ENCODE measurements at regions not wholly inside any gene's neighbourhood (a gene's known extent, or its start where the extent isn't known, plus 50 kb on each side); places are given as distances from the start of the nearest gene placed in this dataset.

GRCh38 chr21:24110846-24111245, 1496.4 kb downstream of the MRPL39 start:
- no peak for DNase-seq (ENCODE audit: low read depth)
- H3K4me3 ChIP-seq (ENCODE audit: low read length), result no peak overlapping the region
- TF ChIP-seq CTCF (conservative IDR thresholded peaks at IDR 0.05; ENCODE audit: low read depth, low read length), result no peak

- TF ChIP-seq CTCF (conservative IDR thresholded peaks at IDR 0.05; ENCODE audit: low read depth, low read length), result no peak
- no peak overlapping the region for H3K4me3 ChIP-seq (ENCODE audit: low read length)
- no peak for DNase-seq (ENCODE audit: low read depth)
Measured at GRCh38 chr21:24097181-24097580, 1510.1 kb downstream of the MRPL39 start.

- no peak overlapping the region for H3K4me3 ChIP-seq (ENCODE audit: low read length)
- DNase-seq (ENCODE audit: low read depth), result no peak
- TF ChIP-seq CTCF (conservative IDR thresholded peaks at IDR 0.05; ENCODE audit: low read depth, low read length), result no peak
Measured at GRCh38 chr21:24096651-24097050, 1510.6 kb downstream of the MRPL39 start.

GRCh38 chr21:24093032-24093431, 1514.2 kb downstream of the MRPL39 start:
- H3K4me3 ChIP-seq (ENCODE audit: low read length), result no peak overlapping the region
- no peak for DNase-seq (ENCODE audit: low read depth)
- TF ChIP-seq CTCF (conservative IDR thresholded peaks at IDR 0.05; ENCODE audit: low read depth, low read length), result no peak

GRCh38 chr21:24076179-24076578, 1531.1 kb downstream of the MRPL39 start:
- TF ChIP-seq CTCF (conservative IDR thresholded peaks at IDR 0.05; ENCODE audit: low read depth, low read length), result peak; percentile 14
- no peak overlapping the region for H3K4me3 ChIP-seq (ENCODE audit: low read length)
- peak; percentile 4 for DNase-seq (ENCODE audit: low read depth)

- no peak for TF ChIP-seq CTCF (conservative IDR thresholded peaks at IDR 0.05; ENCODE audit: low read depth, low read length)
- no peak for DNase-seq (ENCODE audit: low read depth)
Measured at GRCh38 chr21:24055696-24056095, 1551.6 kb downstream of the MRPL39 start.

GRCh38 chr21:24050231-24050630, 1557.0 kb downstream of the MRPL39 start:
- DNase-seq (ENCODE audit: low read depth), result no peak
- H3K4me3 ChIP-seq (ENCODE audit: low read length), result no peak overlapping the region
- TF ChIP-seq CTCF (conservative IDR thresholded peaks at IDR 0.05; ENCODE audit: low read depth, low read length), result no peak

More at GRCh38 chr21:24055696-24056095, 1551.6 kb downstream of the MRPL39 start:
- no peak overlapping the region for H3K4me3 ChIP-seq (ENCODE audit: low read length)

Data from retinal pigment epithelial cell (primary cell).